Astrocyte (in vitro differentiated cells and primary cell): ENCODE measurements at regions not wholly inside any gene's neighbourhood (a gene's known extent, or its start where the extent isn't known, plus 50 kb on each side); places are given as distances from the start of the nearest gene placed in this dataset.

Source experiments
- DNase-seq: peaks from one replicate; pipeline ENCODE4 v3.0.0-alpha.2; 2010; ENCODE audit warnings: low read depth
- FAIRE-seq: peaks from 2 replicates; lab custom pipeline; 2011; peaks lifted over from hg19 to GRCh38; lab: Jason Lieb, UNC
- H2AFZ ChIP-seq: 2 replicates; pipeline ENCODE4 v1.6.0; 2012; ENCODE audit warnings: low read depth, low read length, inconsistent platforms
- H3K27ac ChIP-seq: 2 replicates; pipeline ENCODE4 v1.5.1; 2011; ENCODE audit warnings: low read depth, low read length, inconsistent platforms
- H3K27me3 ChIP-seq: 2 replicates; pipeline ENCODE4 v1.6.0; 2011; ENCODE audit warnings: low read length, inconsistent platforms; ENCODE audit not compliant: insufficient read depth
- H3K36me3 ChIP-seq: 2 replicates; pipeline ENCODE4 v1.5.1; 2011; ENCODE audit warnings: low read length, inconsistent platforms; ENCODE audit not compliant: insufficient read depth
- H3K4me1 ChIP-seq: 2 replicates; pipeline ENCODE4 v1.5.1; 2011; ENCODE audit warnings: low read length, inconsistent platforms; ENCODE audit not compliant: insufficient read depth
- H3K4me2 ChIP-seq: 2 replicates; pipeline ENCODE4 v1.6.0; 2012; ENCODE audit warnings: low read length, inconsistent platforms
- H3K4me3 ChIP-seq: 2 replicates; pipeline ENCODE4 v1.5.1; 2011; ENCODE audit warnings: low read depth, mild to moderate bottlenecking, low read length, inconsistent platforms; ENCODE audit not compliant: insufficient read depth
- H3K79me2 ChIP-seq: 2 replicates; pipeline ENCODE4 v1.6.0; 2012; ENCODE audit warnings: mild to moderate bottlenecking, low read length, inconsistent platforms; ENCODE audit not compliant: insufficient read depth
- H3K9ac ChIP-seq: 2 replicates; pipeline ENCODE4 v1.6.0; 2012; ENCODE audit warnings: mild to moderate bottlenecking, low read length, inconsistent platforms
- H3K9me3 ChIP-seq: 2 replicates; pipeline ENCODE4 v1.5.1; 2012; ENCODE audit warnings: low read depth, mild to moderate bottlenecking, low read length, inconsistent platforms; ENCODE audit not compliant: insufficient read depth
- H4K20me1 ChIP-seq: 2 replicates; pipeline ENCODE4 v1.6.0; 2012; ENCODE audit warnings: low read length, inconsistent platforms; ENCODE audit not compliant: insufficient read depth
- H3K27ac Mint-ChIP-seq: one replicate; pipeline ENCODE4 v1.8.0; 2021; ENCODE audit warnings: mild to moderate bottlenecking, mixed read lengths; ENCODE audit not compliant: unreplicated experiment
- H3K27me3 Mint-ChIP-seq: one replicate; pipeline ENCODE4 v1.8.0; 2021; ENCODE audit warnings: low read depth, mixed read lengths; ENCODE audit not compliant: unreplicated experiment
- H3K36me3 Mint-ChIP-seq: one replicate; pipeline ENCODE4 v1.8.0; 2021; ENCODE audit warnings: low read depth, mixed read lengths; ENCODE audit not compliant: unreplicated experiment
- H3K4me1 Mint-ChIP-seq: one replicate; pipeline ENCODE4 v1.8.0; 2021; ENCODE audit warnings: low read depth, mixed read lengths; ENCODE audit not compliant: unreplicated experiment
- H3K4me3 Mint-ChIP-seq: one replicate; pipeline ENCODE4 v1.8.0; 2021; ENCODE audit warnings: mild to moderate bottlenecking, moderate library complexity, mixed read lengths; ENCODE audit not compliant: unreplicated experiment
- H3K9me3 Mint-ChIP-seq: one replicate; pipeline ENCODE4 v1.8.0; 2021; ENCODE audit warnings: mild to moderate bottlenecking, mixed read lengths; ENCODE audit not compliant: unreplicated experiment
- CTCF ChIP-seq: IDR thresholded peaks from 2 replicates; pipeline ENCODE4 v1.5.1; 2011; ENCODE audit warnings: low read depth, mild to moderate bottlenecking, inconsistent platforms, low read length, moderate library complexity; ENCODE audit not compliant: insufficient read depth
- EZH2 ChIP-seq: IDR thresholded peaks from 2 replicates; pipeline ENCODE4 v1.6.1; 2012; ENCODE audit warnings: mild to moderate bottlenecking, low read length, inconsistent platforms; ENCODE audit not compliant: insufficient read depth

- H3K4me2 ChIP-seq: no peak overlapping the region
Measured at GRCh38 chr3:14285548-14285925, 106.9 kb downstream of the LSM3 start.

GRCh38 chr3:14286887-14287500 is 108.4 kb downstream of the LSM3 start:
- no peak overlapping the region for H3K4me3 Mint-ChIP-seq
- H3K27ac Mint-ChIP-seq: no peak overlapping the region
- H3K4me1 Mint-ChIP-seq: peaks cover 28% of the 10 kb centered on the region

More at GRCh38 chr3:14285548-14285925, 106.9 kb downstream of the LSM3 start:
- FAIRE-seq (no peak), DNase-seq (no peak)
- Histone ChIP-seq H3K9me3 (no peaks in the 10 kb centered on the region), H3K27ac (no peak overlapping the region), H3K27me3 (peaks cover 18% of the 10 kb centered on the region), H4K20me1 (no peaks in the 10 kb centered on the region), H3K9ac (no peak overlapping the region), H3K4me1 (peaks cover 11% of the 10 kb centered on the region), H3K4me3 (no peak overlapping the region), H3K79me2 (no peaks in the 10 kb centered on the region), H3K36me3 (no peaks in the 10 kb centered on the region), H2AFZ (no peak overlapping the region)
- no peaks in the 10 kb centered on the region for H3K9me3 Mint-ChIP-seq
- TF ChIP-seq EZH2: no peak
- no peak for TF ChIP-seq CTCF
- no peak overlapping the region for H3K4me3 Mint-ChIP-seq
- no peaks in the 10 kb centered on the region for H3K36me3 Mint-ChIP-seq
- peaks cover 19% of the 10 kb centered on the region for H3K4me1 Mint-ChIP-seq
- peaks cover 18% of the 10 kb centered on the region for H3K27me3 Mint-ChIP-seq
- H3K27ac Mint-ChIP-seq: no peak overlapping the region

More at GRCh38 chr3:14286887-14287500, 108.4 kb downstream of the LSM3 start:
- H3K36me3 Mint-ChIP-seq: no peaks in the 10 kb centered on the region
- Histone ChIP-seq H3K9me3 (no peaks in the 10 kb centered on the region), H3K4me3 (no peak overlapping the region), H3K4me1 (peaks cover 11% of the 10 kb centered on the region), H4K20me1 (no peaks in the 10 kb centered on the region), H3K36me3 (no peaks in the 10 kb centered on the region), H3K79me2 (no peaks in the 10 kb centered on the region), H3K9ac (no peak overlapping the region), H3K27ac (no peak overlapping the region), H3K4me2 (no peak overlapping the region), H3K27me3 (peaks cover 20% of the 10 kb centered on the region), H2AFZ (no peak overlapping the region)
- no peak for DNase-seq
- H3K9me3 Mint-ChIP-seq: no peaks in the 10 kb centered on the region
- TF ChIP-seq EZH2 (no peak), CTCF (no peak)
- peaks cover 15% of the 10 kb centered on the region for H3K27me3 Mint-ChIP-seq
- FAIRE-seq: no peak
